ENCODE measurements at regions not wholly inside any gene's neighbourhood (a gene's known extent, or its start where the extent isn't known, plus 50 kb on each side); places are given as distances from the start of the nearest gene placed in this dataset.

DNA sequence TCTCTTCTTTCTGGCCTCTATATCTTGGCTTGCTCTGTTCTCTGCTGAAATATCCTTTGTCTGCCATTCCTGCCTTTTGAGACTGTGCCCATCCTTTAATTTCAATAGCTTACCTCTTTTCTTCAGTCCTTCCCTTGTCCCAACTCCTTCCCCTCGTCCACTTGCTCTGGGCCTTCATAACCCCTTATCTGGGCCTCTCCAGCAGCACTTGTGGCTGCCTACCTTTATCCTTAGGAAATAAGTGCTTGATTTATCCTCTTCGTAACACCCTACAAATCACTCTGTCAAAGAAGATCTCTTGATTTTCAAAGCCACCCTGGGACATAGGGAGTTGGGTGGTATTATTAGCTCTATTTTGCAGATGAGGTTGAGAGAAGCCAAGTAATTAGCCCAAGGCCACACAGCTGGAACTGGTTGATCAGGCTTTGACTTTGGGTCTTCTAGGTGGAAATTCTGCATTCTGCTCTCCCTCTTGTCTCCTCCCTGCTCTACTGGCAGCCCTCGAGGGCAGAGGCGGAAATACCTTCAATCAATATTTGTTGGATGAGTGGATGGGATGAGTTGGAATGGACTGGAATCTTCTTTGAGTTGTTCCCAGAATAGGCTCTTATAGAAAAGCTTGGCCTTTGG lies 84.0 kb upstream of the TLE3 start:
- DNase-seq (ENCODE audit: low spot score), result no peak

DNA sequence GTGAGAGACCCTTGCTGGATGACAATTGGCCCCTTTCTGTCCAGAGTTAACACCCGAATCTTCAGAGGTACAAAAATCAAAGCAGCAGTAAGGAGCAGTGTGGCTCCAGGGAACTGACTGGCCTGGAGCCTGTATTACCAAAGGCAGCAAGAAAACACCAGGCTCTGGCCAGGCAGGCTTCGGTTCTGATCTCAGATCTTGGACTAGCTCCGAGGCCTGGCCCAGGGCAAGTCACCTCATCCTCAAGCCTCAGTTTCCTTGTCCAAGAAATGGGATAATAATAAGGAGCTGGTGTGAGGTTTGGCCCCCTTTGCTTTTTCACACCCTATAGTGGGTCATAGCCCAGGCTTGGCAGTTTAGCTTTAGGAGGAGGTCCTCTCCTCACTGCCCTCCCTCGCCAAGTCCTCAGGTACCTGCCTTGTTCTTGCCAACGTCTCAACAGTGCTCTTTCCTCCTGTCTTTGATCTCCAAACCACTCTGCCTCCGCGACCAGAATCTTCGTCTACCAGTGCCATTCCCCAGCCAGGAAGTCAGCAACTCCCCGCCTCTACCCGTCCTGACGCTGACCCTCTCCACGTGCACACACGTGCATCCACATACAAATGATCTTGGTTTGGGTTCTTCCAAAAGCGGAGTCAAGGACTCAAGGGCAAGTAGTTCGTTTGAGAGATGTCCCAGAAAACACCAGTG lies 82.6 kb upstream of the TLE3 start:
- no peak for DNase-seq (ENCODE audit: low spot score)

DNA sequence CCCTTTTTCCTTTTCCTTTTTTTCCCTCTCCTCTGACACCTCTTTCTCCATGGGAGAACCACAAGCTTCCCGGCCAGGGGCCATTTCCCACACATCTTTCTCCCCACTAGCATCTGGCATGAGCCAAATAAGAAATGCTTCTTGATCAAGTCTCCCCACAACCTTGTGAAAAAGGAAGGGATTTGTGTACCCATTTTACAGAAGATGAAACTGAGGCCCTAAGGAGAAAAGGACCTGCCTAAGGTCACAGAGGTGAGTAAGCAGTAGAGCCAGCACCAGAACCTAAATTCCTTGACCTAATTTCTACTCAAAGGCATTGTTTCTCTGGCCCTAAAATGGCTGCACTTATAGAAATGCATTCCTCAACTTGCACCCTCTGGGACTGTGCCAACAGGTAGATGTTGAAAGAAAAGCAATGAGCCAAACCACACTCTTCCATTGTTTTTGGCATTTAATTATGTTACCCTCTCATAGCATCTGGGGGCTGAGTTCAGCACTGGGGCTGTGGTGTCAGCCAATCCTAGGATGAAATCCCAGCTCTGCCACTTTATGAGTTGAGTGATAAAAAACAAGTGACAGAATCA lies 81.7 kb upstream of the TLE3 start:
- DNase-seq (ENCODE audit: low spot score), result no peak

DNA sequence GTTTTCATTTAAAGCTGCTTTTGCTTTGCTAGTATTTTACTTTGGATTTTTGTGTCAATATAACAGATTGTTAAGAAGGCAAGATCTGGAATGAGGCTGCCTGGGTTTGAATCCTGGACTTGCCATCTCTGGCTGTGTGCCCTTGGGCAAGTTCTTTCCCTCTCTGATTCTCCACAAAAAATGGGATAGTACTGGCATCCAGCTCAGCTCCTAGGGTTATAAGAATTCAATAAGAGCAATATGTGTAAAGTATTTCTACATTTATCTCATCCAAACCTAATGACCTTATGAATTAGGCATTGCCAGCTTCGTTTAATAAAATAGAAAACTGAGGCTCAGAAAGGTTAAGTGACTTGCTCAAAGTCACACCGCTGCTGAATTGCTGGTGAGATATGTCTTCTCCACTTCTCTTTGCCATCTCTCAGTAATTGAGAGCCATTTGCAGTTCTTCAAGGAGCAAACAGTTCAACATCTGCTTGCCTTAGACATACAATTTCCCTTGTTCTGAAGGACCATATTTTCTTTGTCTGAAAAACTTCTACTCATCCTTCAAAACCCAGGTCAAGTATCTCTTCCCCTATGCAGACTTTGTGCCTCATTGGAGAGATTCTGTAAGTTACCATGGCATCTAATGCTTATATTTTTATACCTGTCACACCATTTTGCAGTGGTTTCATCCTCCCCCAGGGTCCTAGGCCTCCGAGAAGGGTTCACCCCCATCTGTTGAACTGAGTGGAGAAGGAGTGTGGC lies 80.8 kb upstream of the TLE3 start:
- no peak for DNase-seq (ENCODE audit: low spot score)

DNA sequence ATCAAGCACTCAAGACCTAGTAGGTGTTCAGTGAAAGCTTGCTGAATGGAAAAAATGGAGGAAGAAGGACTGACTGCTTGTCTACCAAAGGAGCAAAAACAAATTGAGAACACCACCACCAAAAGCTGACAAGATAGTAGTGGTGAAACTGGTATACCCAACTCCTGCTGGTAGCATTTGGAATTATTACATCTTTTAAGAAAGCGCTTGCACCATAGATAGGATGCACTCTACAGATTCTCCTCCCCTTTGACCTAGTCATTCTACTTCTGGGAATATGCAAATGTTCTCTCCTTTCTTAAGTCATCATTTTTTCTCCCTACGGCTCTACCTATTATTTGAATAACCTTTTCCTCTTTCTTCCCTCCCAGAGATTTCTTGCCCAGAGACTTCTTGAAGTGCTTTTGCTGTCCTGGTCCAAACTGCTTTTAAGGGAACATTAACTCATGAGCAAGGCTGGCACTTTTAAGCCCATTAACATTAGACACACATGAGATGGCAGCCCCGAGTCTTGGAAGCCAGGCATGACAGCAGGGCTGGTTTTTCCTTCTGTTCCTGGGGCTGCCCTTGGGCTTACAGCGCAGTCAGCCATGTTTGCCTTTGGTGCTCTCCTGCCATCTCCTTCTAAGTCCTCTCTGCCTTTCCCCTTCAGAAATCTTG lies 75.0 kb upstream of the TLE3 start:
- no peak for DNase-seq (ENCODE audit: low spot score)

GRCh38 chr15:70172124-70172523 lies 74.4 kb upstream of the TLE3 start:
- DNase-seq (ENCODE audit: low spot score), result no peak

DNA sequence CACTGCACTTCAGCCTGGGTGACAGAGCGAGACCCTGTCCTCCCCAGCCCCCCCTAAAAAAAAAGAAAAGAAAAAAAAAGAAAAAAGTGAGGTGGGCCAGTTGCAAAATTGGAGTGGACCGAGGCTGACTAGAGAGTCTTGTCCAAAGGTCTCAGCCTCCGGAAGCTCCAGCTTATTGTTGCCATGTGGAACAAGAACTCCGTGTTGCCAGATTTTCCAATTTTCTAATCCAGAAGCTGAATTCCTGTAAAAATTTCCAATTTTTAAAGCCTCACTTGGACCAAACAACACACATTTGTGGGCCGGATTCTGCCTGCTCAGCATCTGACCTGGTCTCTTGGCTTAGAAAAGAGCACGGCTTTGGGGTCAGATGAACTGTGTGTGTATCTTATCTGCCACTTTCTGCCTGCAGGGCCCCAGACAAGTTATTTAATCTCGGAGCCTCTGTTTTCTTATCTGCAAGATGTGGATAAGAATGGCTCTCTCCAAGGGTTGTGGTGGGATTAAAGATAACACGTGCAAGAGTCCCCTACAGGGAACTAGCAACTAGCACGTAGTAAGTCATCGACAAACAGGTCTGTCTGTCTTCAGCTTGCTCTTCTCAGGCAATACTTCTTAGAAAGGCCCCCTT lies 73.7 kb upstream of the TLE3 start:
- no peak for DNase-seq (ENCODE audit: low spot score)

DNA sequence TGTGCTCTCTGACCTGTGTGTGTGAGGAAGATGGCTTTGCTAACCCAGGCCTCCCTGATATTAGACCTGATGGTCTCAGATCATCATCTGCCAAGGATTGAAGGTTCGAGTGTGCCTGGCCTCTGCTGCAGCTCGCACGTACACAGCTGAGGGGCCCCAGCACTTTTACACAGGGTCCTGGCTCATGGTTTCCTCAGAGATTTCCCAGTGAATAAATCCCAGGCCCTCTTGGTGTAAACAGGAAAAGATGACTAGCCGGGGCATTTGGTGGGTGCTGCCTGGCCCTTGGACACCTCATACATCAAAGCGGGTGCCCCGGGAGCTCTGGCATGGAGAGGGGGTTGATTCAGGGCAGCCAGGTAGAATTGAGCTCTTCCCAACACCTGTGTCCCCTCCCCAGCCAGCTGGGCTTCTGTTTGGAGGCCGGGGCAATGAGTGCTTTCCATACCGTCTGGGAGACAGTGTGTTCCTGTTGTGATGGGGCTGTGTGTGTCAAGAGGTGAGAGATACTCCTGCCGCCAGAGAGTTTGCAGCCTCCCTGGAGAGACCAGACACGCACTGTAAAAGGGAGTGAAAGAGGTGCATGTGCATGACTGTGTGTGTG lies 72.5 kb upstream of the TLE3 start:
- no peak for DNase-seq (ENCODE audit: low spot score)

- no peak for DNase-seq (ENCODE audit: low spot score)
Measured at GRCh38 chr15:70169147-70169546, 71.4 kb upstream of the TLE3 start.

DNA sequence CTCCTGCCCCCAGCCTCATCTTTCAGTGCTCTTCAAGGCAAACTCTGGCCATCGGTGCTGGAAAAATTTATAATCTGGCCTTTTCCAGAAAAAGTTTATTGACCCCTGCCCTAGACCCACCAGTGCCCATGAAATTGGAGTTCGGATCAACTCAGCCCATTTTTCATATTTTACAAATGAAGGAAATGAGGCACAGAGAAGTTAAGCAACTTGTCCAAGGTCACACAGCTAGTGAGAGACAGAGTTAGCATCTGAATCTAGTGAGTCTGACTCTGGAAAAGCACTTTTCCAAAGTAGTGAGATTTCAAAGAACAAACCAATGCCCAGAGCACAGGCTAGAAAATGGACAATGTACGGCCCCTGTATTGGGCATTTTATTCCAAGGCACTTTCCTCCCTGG lies 69.4 kb upstream of the TLE3 start:
- DNase-seq (ENCODE audit: low spot score), result no peak

GRCh38 chr15:70166506-70167087 lies 68.9 kb upstream of the TLE3 start:
- no peak for DNase-seq (ENCODE audit: low spot score)

DNA sequence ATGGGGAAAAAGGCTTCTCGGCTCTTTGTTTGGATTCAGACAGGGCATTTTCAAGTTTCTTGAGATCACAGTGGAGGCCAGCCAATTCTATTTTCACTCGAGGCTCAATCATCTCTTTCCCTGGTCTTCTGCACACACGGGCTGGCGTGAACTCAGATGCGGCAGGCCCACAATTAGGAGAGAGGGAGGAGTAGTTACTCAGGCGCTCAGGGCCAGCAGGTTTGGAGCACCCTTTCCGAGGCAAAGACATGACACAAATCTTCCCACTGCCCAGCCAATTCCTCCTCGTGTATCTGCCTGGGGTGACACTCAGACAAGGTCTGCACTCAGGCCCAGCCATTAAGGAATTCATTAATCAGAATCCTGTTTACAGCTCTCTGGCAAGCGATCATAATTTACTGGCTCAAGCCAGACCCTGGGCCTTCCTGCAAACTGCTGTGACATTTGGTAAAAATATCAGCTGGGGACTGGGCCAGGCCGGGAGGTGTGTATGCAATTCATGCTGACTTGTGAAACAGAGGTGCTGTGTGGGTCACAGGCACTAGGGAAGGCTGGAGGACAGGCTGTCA lies 68.1 kb upstream of the TLE3 start:
- no peak for DNase-seq (ENCODE audit: low spot score)

DNA sequence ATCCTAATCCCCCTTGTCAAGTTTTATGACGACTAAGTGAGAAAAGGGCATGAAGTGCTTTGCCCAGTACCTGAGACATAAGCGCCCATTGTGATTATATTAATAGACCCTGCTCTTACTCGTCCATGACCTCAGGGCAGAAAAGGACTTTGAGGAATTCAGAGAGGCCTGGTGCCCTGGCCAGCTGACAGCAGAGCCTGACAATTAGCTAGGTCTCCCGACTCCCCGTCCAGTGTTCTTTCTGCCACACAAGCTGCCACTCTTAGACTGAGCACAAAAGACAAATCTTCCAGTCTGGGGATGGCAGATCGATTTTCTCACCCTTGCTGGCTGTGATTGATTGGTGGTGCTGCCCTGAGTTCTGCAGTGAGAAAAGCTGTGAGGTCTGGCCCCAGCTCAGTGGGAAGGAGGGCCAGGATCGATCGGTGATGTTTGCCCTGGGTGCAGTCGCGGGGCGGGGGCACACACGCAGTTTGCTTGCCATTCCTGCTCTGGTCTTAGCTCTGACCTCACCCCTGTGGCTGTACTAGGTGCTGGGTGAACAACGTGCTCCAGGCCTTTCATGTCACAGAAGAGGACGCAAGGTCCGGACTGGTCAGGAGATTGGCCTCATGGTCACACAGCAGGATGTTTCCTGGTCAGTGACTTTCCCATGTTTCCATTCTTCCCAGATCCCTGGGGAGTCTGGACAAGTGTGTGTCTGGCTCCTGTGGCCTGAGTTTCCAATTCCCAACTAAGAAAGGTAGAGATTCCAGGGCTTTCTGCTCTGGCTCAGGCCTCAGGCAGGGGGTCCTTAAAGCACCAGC lies 67.4 kb upstream of the TLE3 start:
- no peak for DNase-seq (ENCODE audit: low spot score)

DNA sequence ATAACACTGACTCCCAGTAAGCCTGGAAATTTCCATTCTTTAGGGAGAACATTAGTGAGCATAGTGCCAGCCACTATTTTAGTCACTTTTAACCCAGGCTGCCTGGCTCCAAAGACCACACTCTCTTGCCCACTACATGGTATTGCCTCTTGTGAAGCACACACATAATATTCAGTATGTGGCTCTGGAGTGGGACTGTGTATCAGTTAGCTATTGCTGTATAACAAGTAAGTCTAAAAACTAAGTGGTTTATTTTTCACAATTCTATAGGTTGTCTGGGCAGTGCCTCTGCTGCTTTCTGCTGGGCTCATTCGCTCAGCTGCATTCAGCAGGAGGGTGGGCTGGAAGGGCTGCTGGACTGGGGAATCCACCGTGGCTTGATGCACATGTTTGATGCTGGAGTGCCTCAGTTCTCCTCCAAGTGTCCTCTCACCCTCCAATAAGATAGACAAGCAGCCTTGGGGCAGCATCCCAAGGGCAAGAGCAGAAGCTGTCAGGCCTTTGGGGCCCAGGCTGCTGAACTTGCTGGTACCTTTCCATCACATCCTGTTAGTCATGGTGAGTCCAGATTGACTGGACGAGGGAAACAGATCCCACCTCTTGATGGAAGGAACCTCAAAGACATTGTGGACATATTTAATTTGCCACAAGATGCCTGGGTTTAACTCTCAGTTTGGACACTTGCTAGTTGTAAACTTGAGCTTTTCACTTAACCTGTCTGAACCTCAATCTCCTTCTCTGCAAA lies 66.6 kb upstream of the TLE3 start:
- DNase-seq (ENCODE audit: low spot score), result no peak

GRCh38 chr15:70160803-70161565 lies 63.3 kb upstream of the TLE3 start:
- no peak for DNase-seq (ENCODE audit: low spot score)

DNA sequence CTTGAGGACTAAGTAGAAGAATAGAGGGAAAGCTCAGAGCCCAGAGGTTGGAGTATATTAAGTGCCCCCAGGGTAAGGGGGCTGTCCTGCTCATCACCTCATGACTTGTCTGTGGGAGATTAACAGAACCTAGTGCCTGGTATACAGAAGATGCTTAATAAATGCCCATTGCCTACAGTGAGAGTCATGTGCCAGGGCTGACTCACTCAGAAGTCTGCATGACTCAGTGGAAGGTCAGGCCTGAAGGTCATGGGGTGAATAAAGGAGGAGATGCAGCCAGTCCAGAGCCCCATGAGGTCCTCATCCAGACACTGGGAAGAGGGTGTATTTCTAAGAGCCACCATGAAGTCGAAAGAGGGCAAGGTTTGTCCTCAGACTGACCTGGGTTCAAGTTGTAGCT lies 62.5 kb upstream of the TLE3 start:
- no peak for DNase-seq (ENCODE audit: low spot score)

DNA sequence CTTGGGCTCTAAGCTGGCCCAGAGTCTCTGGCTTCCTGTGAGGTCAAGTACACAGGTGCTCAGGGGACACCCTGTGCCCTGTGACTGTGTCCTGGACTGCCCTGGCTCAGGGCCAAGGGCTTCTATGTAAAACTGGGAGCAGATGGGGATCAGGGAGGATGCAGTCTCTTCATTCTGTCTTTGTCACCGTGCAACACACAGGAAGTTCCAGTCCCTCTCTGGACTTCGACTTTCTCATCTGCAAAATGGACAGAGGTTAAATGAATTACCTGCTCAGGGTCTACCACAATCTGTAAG lies 61.9 kb upstream of the TLE3 start:
- DNase-seq (ENCODE audit: low spot score), result no peak

DNA sequence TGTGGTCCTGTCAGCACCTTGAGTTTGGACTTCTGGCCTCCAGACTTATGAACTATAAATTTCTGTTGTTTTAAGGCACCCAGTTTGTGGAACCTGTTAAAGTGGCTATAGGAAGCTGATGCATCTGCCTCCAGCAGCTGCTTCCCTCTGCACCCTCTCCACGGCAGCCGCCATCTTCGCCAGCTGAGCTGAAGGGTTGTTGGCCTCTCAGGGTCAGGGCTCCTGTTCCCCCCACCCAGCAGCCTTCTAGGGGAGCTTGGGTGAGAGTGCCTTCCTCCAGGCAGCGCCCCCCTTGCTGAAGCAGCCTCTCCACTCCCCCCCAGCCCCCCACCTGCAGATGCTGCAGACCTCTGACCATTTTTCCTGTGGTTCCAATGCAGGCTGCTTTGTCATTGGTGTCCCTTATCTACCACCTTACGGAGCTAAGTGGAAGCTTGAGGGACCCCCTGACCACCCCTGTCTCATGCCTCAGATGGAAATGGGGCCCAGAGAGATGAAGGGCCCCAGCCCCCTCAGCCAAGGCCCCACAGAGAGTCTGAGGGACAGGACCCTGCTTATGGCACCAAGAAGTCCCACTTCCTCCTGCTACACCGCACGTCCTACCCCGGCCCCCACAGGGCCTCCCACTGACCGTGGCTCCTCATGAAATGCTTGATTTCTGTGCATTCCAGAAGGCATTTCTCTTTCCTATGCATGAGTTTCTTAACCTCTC lies 61.4 kb upstream of the TLE3 start:
- no peak for DNase-seq (ENCODE audit: low spot score)

Measured in hepatic stellate cell (primary cell).